GM21619 (cell line): ENCODE measurements at regions not wholly inside any gene's neighbourhood (a gene's known extent, or its start where the extent isn't known, plus 50 kb on each side); places are given as distances from the start of the nearest gene placed in this dataset.
"Not testable (repeated sequence)": the region's sequence is repeated elsewhere in the genome, so short reads cannot be mapped to it uniquely, and the experiment has no call there.

Experiments used
- ATAC-seq: cut with Tn5 transposase; IDR thresholded peaks from one replicate; pipeline ENCODE4 v1.9.1; 2021; ENCODE audit not compliant: unreplicated experiment

GRCh38 chr6:37580176-37580955 lies 80.7 kb upstream of the CCDC167 start:
- no peak for ATAC-seq

- no peak for ATAC-seq
Observed at GRCh38 chr6:37579444-37580067, 79.9 kb upstream of the CCDC167 start.

GRCh38 chr6:37578104-37578503 lies 78.4 kb upstream of the CCDC167 start:
- ATAC-seq: no peak

DNA sequence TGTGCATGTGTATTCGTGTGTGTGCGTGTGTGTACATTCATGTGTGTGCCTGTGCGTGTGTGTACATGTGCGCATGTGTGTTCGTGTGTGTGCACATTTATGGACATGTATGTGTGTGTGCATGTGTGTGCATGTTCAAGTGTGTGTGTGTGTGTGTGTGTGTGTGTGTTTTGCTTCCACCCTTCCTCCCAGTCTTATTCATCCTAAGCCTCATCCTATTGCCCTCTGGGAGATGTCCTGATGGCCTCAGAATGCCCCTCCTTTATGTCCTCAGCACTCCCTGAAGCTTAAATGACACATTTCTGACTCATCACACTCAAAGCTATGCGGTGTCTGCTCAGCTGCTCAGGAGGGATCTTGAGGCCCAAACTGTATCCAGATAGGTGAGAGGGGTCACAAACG lies 76.6 kb upstream of the CCDC167 start:
- no peak for ATAC-seq

GRCh38 chr6:37575221-37575620 lies 75.5 kb upstream of the CCDC167 start:
- ATAC-seq: no peak

DNA sequence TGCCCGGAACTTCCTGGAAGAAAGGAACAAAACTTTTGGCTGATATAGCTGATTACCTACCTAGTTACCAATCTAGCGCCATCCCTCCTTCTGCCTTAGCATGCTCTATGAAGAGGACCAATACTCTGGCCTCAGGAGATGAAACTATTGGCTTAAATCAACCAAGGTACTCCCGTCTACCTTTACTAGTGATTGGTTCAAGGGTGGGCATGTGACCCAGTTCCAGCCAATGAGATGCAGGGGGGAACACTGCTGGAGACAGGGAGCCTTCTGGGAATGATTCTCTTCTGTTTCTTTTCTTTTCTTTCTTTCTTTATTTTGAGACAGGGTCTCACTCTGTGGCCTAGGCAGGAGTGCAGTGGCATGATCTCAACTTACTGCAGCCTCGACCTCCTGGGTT lies 72.6 kb upstream of the CCDC167 start:
- ATAC-seq: no peak

- ATAC-seq: no peak
Observed at GRCh38 chr6:37570482-37571133, 70.9 kb upstream of the CCDC167 start.

DNA sequence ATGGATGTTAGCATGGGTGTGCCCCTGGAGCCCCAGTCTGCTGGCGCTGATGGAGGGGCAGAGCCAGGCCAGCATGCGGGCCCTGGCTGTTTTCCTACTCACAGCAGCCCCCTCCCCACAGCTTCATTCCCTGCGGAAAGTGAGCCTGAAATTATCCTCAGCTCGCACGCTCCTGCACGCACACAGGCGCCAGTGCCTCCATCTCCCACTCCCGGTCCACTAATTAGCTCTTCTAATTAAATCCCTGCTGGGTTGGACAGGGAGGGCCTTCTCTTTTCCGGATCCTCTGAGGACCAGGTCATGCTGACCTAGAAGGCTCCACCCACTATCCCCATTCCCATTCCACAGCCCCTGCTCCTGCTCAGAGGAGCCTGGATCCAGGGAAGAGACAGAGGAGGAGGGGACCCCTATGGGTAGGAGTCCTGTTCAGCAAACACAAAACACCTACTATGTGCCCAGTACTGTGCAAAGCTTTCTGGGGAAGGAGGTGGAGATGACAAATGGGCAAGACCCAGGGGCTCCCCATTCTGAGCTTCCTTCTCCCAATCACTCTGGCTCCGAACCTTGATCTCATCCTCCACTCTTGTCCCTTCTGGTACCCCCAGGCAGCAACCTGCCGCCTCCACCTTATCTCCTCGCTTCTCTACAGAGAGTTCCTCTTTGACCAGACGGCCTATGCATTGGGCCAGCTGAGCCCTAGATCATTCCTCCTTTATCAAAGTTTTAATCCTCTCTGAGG lies 70.2 kb upstream of the CCDC167 start:
- ATAC-seq: no peak

- no peak for ATAC-seq
Observed at GRCh38 chr6:37569317-37569716, 69.6 kb upstream of the CCDC167 start.

- ATAC-seq: no peak
Observed at GRCh38 chr6:37566950-37567349, 67.3 kb upstream of the CCDC167 start.

DNA sequence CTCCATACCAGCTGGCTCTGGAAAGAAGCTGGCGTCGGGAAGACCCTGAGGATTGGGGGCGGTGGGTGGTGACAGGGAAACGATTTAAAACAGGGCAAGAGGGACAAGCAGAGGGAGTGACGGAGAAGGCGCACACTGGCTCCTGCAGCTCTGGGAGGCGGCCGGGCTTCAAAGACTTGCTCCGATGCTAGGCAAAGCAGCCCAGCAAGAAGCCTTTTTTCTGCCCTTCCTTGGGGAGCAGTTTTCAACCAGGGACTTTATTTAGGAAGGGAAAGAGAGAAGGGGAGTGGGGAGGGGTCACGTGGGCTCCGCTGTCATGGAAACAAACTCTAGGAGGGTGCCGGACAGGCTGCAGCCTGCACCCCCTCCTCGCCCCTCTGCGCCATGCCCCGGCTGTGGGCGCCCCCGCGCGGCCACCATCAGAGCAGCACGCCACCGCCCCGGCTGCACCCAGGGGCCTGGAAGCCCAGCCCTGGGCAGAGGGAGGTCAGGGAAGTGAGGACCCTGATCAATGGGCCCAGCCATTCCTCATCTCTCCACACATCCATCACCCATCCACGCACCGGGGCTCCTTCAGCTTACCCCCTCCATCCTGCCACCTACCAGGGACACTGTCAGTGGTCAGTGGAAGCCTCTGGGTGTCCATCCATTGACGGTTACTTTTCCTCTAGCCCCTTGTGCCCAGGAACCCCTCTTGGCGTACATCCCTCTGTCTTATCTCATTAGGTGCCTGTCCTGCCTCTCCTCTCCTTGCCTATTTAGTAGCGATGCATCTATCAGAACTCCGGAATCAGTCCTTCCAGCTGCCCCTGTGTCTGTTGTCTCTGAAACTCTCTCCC lies 66.6 kb upstream of the CCDC167 start:
- no peak for ATAC-seq

- ATAC-seq: no peak
Observed at GRCh38 chr6:37565267-37566110, 65.8 kb upstream of the CCDC167 start.

GRCh38 chr6:37562926-37563288 lies 63.2 kb upstream of the CCDC167 start:
- ATAC-seq: not testable (repeated sequence)

GRCh38 chr6:37561361-37561760 lies 61.7 kb upstream of the CCDC167 start:
- ATAC-seq: peak; percentile 6

GRCh38 chr6:37560737-37561103 lies 61.0 kb upstream of the CCDC167 start:
- no peak for ATAC-seq

DNA sequence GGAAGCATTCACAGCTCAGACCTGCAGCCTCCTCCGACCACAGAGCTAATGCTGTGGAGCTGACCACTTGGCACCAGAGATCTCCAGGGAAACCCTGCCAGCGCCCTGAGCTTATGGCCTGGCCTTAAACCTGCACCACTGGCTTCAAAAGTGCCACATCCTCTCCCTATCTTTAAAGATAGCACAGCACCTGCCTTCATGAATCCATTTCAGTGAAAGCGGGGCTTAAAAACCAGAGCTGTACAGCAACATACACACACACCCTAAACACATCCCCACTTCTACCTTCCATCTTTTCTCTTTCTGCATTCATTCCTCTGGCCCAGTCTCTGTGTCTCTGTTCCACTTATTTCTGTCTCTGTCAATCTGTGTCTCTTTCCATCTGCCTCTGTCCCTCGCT lies 59.8 kb upstream of the CCDC167 start:
- no peak for ATAC-seq

DNA sequence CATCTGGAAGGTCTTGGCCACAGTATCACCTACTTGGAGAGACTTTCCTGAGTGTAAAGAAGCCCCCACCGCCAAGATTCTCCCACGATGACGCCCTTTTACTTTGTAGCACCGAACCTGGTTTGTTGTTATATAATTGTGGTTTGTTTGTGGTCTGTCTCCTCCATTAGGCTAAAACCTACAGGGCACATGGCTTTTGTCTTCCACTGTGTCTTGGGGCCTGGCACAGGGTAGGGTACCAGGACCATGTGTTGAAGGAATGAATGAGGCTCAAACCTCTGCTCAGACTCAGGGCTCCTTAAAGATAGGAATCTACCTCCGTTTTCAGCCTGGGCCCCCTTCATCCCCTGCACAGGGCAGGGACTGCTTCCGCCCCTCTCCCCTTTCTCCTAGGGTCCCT lies 59.4 kb upstream of the CCDC167 start:
- ATAC-seq: no peak

- no peak for ATAC-seq
Observed at GRCh38 chr6:37558646-37559045, 59.0 kb upstream of the CCDC167 start.

DNA sequence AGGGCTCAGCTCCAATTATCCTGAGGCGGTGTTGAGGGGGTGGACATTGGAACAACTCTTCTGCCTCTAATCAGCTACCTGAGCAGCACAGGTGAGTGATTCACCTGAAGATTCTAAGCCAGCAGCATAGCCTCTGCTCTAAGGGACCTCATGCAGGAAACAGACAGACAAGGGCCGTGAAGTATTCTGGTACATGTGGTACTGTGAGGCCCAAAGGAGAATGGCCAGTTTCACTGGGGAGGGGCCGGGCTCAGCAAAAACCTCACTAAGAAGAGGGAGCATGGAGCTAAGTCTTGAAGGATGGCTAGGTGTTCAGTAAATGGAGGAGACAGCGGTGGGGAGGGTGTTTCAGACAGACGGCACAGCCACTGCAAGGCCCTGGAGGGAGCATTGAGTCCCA lies 58.5 kb upstream of the CCDC167 start:
- no peak for ATAC-seq

- ATAC-seq: no peak
Observed at GRCh38 chr6:37557645-37558114, 58.0 kb upstream of the CCDC167 start.
